ENCODE measurements at regions not wholly inside any gene's neighbourhood (a gene's known extent, or its start where the extent isn't known, plus 50 kb on each side); places are given as distances from the start of the nearest gene placed in this dataset.

DNA sequence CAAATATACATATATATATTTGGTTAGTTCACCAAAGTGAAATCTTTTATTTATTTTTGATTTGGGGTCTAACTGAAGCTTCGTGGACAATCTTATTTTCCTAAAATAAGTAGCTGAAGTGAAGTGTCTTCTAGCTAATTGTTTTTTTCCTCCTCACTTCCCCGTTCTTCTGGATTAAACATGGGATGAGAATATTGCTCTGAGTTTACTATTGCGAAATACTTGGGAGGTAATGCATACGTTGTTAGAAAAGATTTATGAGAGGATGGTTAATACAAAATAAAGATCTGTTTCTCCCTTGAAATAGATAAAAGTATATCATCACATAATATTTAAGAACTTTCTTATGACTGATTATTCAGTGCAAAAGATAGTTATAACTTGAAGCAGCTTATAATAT lies 228.3 kb upstream of the TPK1 start:
- intact Hi-C loops (cut with DNase I, micrococcal nuclease): no loop called here
- Histone ChIP-seq H3K27me3 (ENCODE audit: control insufficient read depth in 1 of 2, insufficient read depth in 2 of 2, low read length in 2 of 2) (no peaks in the 10 kb centered on the region), H3K4me1 (ENCODE audit: insufficient read depth, low read length) (no peaks in the 10 kb centered on the region), H3K9me3 (ENCODE audit: control insufficient read depth in 1 of 2, insufficient read depth in 1 of 2, low read length in 2 of 2) (no peaks in the 10 kb centered on the region), H3K27ac (ENCODE audit: low read depth in 1 of 2, low read length in 2 of 2) (no peak overlapping the region), H3K36me3 (ENCODE audit: insufficient read depth, low read length) (no peaks in the 10 kb centered on the region), H3K4me3 (ENCODE audit: low read length) (no peak overlapping the region)
- no peak overlapping the region for H3K27ac Mint-ChIP-seq
- DNase-seq (no peak), ATAC-seq (ENCODE audit: poor library complexity) (no peak)
- no peaks in the 10 kb centered on the region for H3K4me1 Mint-ChIP-seq (ENCODE audit: low read depth)
- TF ChIP-seq, protein P1, sequence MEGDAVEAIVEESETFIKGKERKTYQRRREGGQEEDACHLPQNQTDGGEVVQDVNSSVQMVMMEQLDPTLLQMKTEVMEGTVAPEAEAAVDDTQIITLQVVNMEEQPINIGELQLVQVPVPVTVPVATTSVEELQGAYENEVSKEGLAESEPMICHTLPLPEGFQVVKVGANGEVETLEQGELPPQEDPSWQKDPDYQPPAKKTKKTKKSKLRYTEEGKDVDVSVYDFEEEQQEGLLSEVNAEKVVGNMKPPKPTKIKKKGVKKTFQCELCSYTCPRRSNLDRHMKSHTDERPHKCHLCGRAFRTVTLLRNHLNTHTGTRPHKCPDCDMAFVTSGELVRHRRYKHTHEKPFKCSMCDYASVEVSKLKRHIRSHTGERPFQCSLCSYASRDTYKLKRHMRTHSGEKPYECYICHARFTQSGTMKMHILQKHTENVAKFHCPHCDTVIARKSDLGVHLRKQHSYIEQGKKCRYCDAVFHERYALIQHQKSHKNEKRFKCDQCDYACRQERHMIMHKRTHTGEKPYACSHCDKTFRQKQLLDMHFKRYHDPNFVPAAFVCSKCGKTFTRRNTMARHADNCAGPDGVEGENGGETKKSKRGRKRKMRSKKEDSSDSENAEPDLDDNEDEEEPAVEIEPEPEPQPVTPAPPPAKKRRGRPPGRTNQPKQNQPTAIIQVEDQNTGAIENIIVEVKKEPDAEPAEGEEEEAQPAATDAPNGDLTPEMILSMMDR (IDR thresholded peaks at IDR 0.05): no peak
- H3K4me3 Mint-ChIP-seq: no peak overlapping the region
- peaks cover 6% of the 10 kb centered on the region for H3K27me3 Mint-ChIP-seq
- CTCF ChIA-PET: no interaction called here
- no peaks in the 10 kb centered on the region for H3K9me3 Mint-ChIP-seq
- H3K36me3 Mint-ChIP-seq (ENCODE audit: low read depth): no peaks in the 10 kb centered on the region
- POLR2A ChIA-PET: no interaction called here

DNA sequence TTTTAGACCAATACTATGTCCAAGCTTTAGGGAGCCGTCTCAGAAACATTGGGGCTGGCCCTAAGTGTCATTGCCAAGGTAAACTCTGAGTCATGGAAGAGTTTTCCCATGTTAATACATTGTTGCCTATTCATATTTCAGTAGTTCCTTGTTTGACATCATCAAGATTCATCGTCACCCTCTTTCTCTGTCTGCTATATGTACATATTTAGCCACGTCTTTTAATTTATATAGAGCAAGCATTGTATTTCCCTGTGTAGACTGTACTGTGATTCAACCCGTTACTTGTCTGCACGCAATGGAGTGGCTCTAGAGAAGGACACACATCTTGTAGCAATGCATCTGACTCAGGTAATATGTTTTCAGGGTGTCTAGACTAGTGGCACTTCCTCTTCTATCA lies 217.9 kb upstream of the TPK1 start:
- Histone ChIP-seq H3K27me3 (ENCODE audit: control insufficient read depth in 1 of 2, insufficient read depth in 2 of 2, low read length in 2 of 2) (peaks cover 0 to 4% of the 10 kb centered on the region in 2 experiments), H3K27ac (ENCODE audit: low read depth in 1 of 2, low read length in 2 of 2) (no peak overlapping the region), H3K4me3 (ENCODE audit: low read length) (no peak overlapping the region), H3K36me3 (ENCODE audit: insufficient read depth, low read length) (no peaks in the 10 kb centered on the region), H3K9me3 (ENCODE audit: control insufficient read depth in 1 of 2, insufficient read depth in 1 of 2, low read length in 2 of 2) (no peaks in the 10 kb centered on the region), H3K4me1 (ENCODE audit: insufficient read depth, low read length) (no peaks in the 10 kb centered on the region)
- Mint-ChIP-seq H3K4me1 (ENCODE audit: low read depth) (no peaks in the 10 kb centered on the region), H3K27me3 (peaks cover 24% of the 10 kb centered on the region), H3K4me3 (no peak overlapping the region), H3K27ac (no peak overlapping the region), H3K9me3 (peaks cover 2% of the 10 kb centered on the region), H3K36me3 (ENCODE audit: low read depth) (no peaks in the 10 kb centered on the region)
- intact Hi-C loops (cut with DNase I, micrococcal nuclease): no loop called here
- ATAC-seq (ENCODE audit: poor library complexity) (no peak), DNase-seq (no peak)
- TF ChIP-seq, protein P1 (IDR thresholded peaks at IDR 0.05): no peak
- POLR2A ChIA-PET: no interaction called here
- CTCF ChIA-PET: no interaction called here

DNA sequence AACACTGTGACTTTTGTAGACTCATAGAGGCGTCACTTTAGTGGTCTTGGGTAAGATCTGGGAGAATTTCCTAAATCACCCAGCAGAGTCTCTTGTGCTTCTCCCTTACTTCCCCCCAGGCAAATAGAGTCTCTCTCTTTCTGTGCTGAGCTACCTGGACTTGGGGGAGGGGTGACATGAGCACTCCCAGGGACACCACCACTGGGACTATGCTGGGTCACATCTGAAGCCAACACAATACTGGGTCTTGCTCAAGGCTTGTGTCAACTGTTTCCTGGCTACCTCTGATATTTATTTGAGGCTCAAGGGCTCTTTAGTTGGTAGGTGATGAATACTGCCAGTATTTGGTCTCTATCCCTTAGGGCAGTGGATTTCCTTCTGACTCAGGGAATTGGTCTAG lies 214.6 kb upstream of the TPK1 start:
- no peaks in the 10 kb centered on the region for H3K36me3 Mint-ChIP-seq (ENCODE audit: low read depth)
- no peak overlapping the region for H3K4me3 Mint-ChIP-seq
- Histone ChIP-seq H3K4me1 (ENCODE audit: insufficient read depth, low read length) (no peaks in the 10 kb centered on the region), H3K27ac (ENCODE audit: low read depth in 1 of 2, low read length in 2 of 2) (no peak overlapping the region), H3K27me3 (ENCODE audit: control insufficient read depth in 1 of 2, insufficient read depth in 2 of 2, low read length in 2 of 2) (peaks cover 0 to 4% of the 10 kb centered on the region in 2 experiments), H3K4me3 (ENCODE audit: low read length) (no peak overlapping the region), H3K36me3 (ENCODE audit: insufficient read depth, low read length) (no peaks in the 10 kb centered on the region), H3K9me3 (ENCODE audit: control insufficient read depth in 1 of 2, insufficient read depth in 1 of 2, low read length in 2 of 2) (no peaks in the 10 kb centered on the region)
- DNase-seq (no peak), ATAC-seq (ENCODE audit: poor library complexity) (no peak)
- H3K27me3 Mint-ChIP-seq: peaks cover 24% of the 10 kb centered on the region
- H3K9me3 Mint-ChIP-seq: peaks cover 2% of the 10 kb centered on the region
- H3K4me1 Mint-ChIP-seq (ENCODE audit: low read depth): no peaks in the 10 kb centered on the region
- no peak overlapping the region for H3K27ac Mint-ChIP-seq
- intact Hi-C loops (cut with DNase I, micrococcal nuclease): no loop called here
- TF ChIP-seq, protein P1 (IDR thresholded peaks at IDR 0.05): no peak
- ChIA-PET CTCF (no interaction called here), POLR2A (no interaction called here)
